DMS153 (cell line): ENCODE measurements at regions not wholly inside any gene's neighbourhood (a gene's known extent, or its start where the extent isn't known, plus 50 kb on each side); places are given as distances from the start of the nearest gene placed in this dataset.

Source experiments
- DNase-seq: peaks from one replicate; lab custom pipeline; 2025; lab: John Stamatoyannopoulos, UW

- peak; percentile 5 for DNase-seq
These were observed 69.0 kb upstream of the SPANXN1 start for GRCh38 chrX:145178268-145178667.

- DNase-seq: no peak
These were observed 56.4 kb upstream of the SPANXN1 start for GRCh38 chrX:145190801-145191389.
